ENCODE measurements at regions not wholly inside any gene's neighbourhood (a gene's known extent, or its start where the extent isn't known, plus 50 kb on each side); places are given as distances from the start of the nearest gene placed in this dataset.

DNA sequence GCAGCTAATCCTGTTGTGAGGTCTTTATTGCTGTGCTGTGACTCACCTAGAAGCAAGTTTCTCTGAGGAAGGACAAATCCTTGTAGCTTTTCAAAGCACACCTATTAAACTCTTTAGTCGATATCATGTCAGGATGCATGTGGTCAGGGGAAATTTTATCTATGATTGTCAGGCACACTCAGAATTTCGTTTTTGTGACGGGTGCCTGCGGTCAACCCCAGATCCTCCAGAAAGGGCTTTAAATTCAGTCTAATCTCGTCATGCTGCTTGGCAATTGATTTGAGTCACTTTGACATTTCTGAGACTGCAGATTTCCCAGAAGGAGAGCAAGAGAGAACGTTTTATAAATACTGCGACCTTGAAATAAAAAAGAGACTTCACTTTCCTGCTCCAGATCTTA is 316.9 kb downstream of the FGF9 start:
- no peak overlapping the region for H3K27ac ChIP-seq (ENCODE audit: insufficient read depth, low read length)
- H4K5ac ChIP-seq (ENCODE audit: low read depth, low read length), result no peak overlapping the region
- H3K27me3 ChIP-seq (ENCODE audit: control insufficient read depth, insufficient read depth, low read length), result no peaks in the 10 kb centered on the region
- H3K4ac ChIP-seq (ENCODE audit: low read depth, low read length), result no peak overlapping the region
- no peaks in the 10 kb centered on the region for H3K36me3 ChIP-seq (ENCODE audit: control insufficient read depth, insufficient read depth, low read length)
- no peak overlapping the region for H2BK5ac ChIP-seq (ENCODE audit: low read depth, low read length, poor library complexity, severe bottlenecking)
- 0 out of 2 replicates have a peak, but pooled peaks cover 4% of the 10 kb centered on the region for H3K9me1 ChIP-seq (ENCODE audit: insufficient read depth, low read length)
- H2AFZ ChIP-seq (replicated peaks; ENCODE audit: low read length, poor library complexity), result no peak overlapping the region
- no peak overlapping the region for H3K56ac ChIP-seq (ENCODE audit: extremely low read depth, insufficient read depth, low read length)
- in situ Hi-C loops (cut with MboI; ENCODE audit: low sequenced_read_pairs), result no loop called here
- intact Hi-C loops (cut with micrococcal nuclease), result no loop called here
- no peaks in the 10 kb centered on the region for H4K20me1 ChIP-seq (ENCODE audit: insufficient read depth, low read length)
- no peaks in the 10 kb centered on the region for H3K79me1 ChIP-seq (ENCODE audit: low read depth in 1 of 2, low read length in 2 of 2)
- CTCF ChIA-PET, result interaction anchor here (0.6 kb wide), 1 partner anchor 208 kb away, joined by 4 read pairs; no protein-coding TSS in a partner anchor
- POLR2A ChIA-PET (ENCODE audit: unreplicated experiment), result no interaction called here
- no peak overlapping the region for H2BK120ac ChIP-seq (ENCODE audit: low read depth, low read length)
- no peak overlapping the region for H2AK9ac ChIP-seq (replicated peaks; ENCODE audit: low read depth, low read length, poor library complexity)
- no peak overlapping the region for H2BK20ac ChIP-seq (ENCODE audit: low read depth, low read length)
- no peak overlapping the region for H2BK15ac ChIP-seq (ENCODE audit: low read depth, low read length)
- no peak overlapping the region for H3K23ac ChIP-seq (ENCODE audit: low read depth, low read length)
- 91% methylated on average over 4 of the region's 7 CpGs; no CpG with 5 or more reads in 1 of the 2 experiments for WGBS, 2 experiments (ENCODE audit: extremely low coverage in 2 of 2, insufficient read length in 1 of 2)
- H3K18ac ChIP-seq (ENCODE audit: low read depth, low read length), result no peak overlapping the region
- no peak overlapping the region for H4K8ac ChIP-seq (ENCODE audit: low read depth in 2 of 2, low read length in 2 of 2)
- peaks cover 3% of the 10 kb centered on the region; the same call in 1 of the 2 replicates for H3K4me1 ChIP-seq (ENCODE audit: control insufficient read depth, insufficient read depth, low read length)
- no peaks in the 10 kb centered on the region for H3K9me3 ChIP-seq (ENCODE audit: control insufficient read depth, insufficient read depth, low read length)
- DNase-seq, result no peak
- dilution Hi-C loops (cut with HindIII; ENCODE audit: low sequenced_read_pairs, unreplicated experiment), result no loop called here
- no TSS peak for BruUV-seq (replicated peaks)
- no peak overlapping the region for H3K14ac ChIP-seq (replicated peaks; ENCODE audit: low read depth, low read length)
- ATAC-seq (ENCODE audit: low read depth), result no peak
- no peak overlapping the region for H3K4me3 ChIP-seq (ENCODE audit: insufficient read depth, low read depth, low read length)
- TF ChIP-seq RCOR1 (IDR thresholded peaks at IDR 0.05; ENCODE audit: insufficient replicate concordance, low read length) (no peak), USF2 (IDR thresholded peaks at IDR 0.05; ENCODE audit: low read depth, low read length) (no peak), CHD1 (IDR thresholded peaks at IDR 0.05; ENCODE audit: low read depth, low read length) (no peak), MAZ (IDR thresholded peaks at IDR 0.05; ENCODE audit: borderline replicate concordance, low read depth, low read length) (no peak), FOS (IDR thresholded peaks at IDR 0.05; ENCODE audit: low read depth, low read length) (no peak), CTCF (conservative IDR thresholded peaks at IDR 0.05; ENCODE audit: low read depth, low read length) (no peak), POLR2A (IDR thresholded peaks at IDR 0.05; ENCODE audit: low read depth, low read length) (no peak), RFX5 (IDR thresholded peaks at IDR 0.05; ENCODE audit: low read depth, low read length) (no peak), MAFK (IDR thresholded peaks at IDR 0.05; ENCODE audit: low read depth, low read length) (no peak), SMC3 (IDR thresholded peaks at IDR 0.05; ENCODE audit: low read depth, low read length) (no peak), RAD21 (IDR thresholded peaks at IDR 0.05; ENCODE audit: low read length) (no peak), BHLHE40 (IDR thresholded peaks at IDR 0.05; ENCODE audit: low read depth, low read length) (no peak), CEBPB (IDR thresholded peaks at IDR 0.05; ENCODE audit: low read depth, low read length) (no peak), MXI1 (IDR thresholded peaks at IDR 0.05; ENCODE audit: borderline replicate concordance, low read depth, low read length) (no peak), NFE2L2 (IDR thresholded peaks at IDR 0.05; ENCODE audit: low read depth, low read length) (no peak)
- TF ChIP-seq, protein P1, sequence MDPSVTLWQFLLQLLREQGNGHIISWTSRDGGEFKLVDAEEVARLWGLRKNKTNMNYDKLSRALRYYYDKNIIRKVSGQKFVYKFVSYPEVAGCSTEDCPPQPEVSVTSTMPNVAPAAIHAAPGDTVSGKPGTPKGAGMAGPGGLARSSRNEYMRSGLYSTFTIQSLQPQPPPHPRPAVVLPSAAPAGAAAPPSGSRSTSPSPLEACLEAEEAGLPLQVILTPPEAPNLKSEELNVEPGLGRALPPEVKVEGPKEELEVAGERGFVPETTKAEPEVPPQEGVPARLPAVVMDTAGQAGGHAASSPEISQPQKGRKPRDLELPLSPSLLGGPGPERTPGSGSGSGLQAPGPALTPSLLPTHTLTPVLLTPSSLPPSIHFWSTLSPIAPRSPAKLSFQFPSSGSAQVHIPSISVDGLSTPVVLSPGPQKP (IDR thresholded peaks at IDR 0.05; ENCODE audit: borderline replicate concordance, low read depth, low read length), result no peak
- H2AK5ac ChIP-seq (ENCODE audit: low read depth, low read length), result no peak overlapping the region
- no peak overlapping the region for H4K91ac ChIP-seq (ENCODE audit: insufficient read depth, low read depth, low read length)
- H3K4me2 ChIP-seq (ENCODE audit: low read depth, low read length), result no peak overlapping the region
- H3K9ac ChIP-seq (ENCODE audit: low read depth, low read length), result no peak overlapping the region
